ENCODE measurements at regions not wholly inside any gene's neighbourhood (a gene's known extent, or its start where the extent isn't known, plus 50 kb on each side); places are given as distances from the start of the nearest gene placed in this dataset.

DNA sequence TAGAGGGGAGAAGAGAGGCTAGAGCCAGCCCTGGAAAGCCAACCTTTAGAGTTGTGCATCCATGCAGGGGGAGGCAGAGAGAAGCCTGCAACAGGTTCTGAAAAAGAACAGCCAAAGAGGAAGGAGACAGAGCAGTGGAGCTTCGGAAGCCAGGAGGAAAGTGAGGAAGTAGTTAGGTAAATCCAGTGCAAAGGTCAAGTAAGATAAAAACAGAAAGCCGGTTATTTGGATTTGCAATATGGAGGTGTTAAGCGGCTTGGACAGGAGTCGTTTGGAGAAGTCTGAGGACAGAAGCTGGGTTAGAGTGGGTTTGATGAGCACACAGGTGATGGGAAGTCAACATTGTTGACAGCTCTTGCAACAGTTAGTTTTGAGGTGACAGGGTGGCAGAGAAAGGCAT lies 53.5 kb upstream of the FLT1 start:
- Histone ChIP-seq H3K4me1 (ENCODE audit: control insufficient read depth in 1 of 2, insufficient read depth in 1 of 2, low read depth in 1 of 2, low read length in 1 of 2) (no peaks in the 10 kb centered on the region), H3K36me3 (no peaks in the 10 kb centered on the region), H3K9me3 (no peaks in the 10 kb centered on the region), H3K4me3 (ENCODE audit: low read depth in 1 of 2, low read length in 1 of 2) (no peak overlapping the region), H3K27me3 (peaks cover 17% of the 10 kb centered on the region), H3K27ac (no peak overlapping the region)
- TF ChIP-seq, protein P1, sequence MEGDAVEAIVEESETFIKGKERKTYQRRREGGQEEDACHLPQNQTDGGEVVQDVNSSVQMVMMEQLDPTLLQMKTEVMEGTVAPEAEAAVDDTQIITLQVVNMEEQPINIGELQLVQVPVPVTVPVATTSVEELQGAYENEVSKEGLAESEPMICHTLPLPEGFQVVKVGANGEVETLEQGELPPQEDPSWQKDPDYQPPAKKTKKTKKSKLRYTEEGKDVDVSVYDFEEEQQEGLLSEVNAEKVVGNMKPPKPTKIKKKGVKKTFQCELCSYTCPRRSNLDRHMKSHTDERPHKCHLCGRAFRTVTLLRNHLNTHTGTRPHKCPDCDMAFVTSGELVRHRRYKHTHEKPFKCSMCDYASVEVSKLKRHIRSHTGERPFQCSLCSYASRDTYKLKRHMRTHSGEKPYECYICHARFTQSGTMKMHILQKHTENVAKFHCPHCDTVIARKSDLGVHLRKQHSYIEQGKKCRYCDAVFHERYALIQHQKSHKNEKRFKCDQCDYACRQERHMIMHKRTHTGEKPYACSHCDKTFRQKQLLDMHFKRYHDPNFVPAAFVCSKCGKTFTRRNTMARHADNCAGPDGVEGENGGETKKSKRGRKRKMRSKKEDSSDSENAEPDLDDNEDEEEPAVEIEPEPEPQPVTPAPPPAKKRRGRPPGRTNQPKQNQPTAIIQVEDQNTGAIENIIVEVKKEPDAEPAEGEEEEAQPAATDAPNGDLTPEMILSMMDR (IDR thresholded peaks at IDR 0.05), result no peak

DNA sequence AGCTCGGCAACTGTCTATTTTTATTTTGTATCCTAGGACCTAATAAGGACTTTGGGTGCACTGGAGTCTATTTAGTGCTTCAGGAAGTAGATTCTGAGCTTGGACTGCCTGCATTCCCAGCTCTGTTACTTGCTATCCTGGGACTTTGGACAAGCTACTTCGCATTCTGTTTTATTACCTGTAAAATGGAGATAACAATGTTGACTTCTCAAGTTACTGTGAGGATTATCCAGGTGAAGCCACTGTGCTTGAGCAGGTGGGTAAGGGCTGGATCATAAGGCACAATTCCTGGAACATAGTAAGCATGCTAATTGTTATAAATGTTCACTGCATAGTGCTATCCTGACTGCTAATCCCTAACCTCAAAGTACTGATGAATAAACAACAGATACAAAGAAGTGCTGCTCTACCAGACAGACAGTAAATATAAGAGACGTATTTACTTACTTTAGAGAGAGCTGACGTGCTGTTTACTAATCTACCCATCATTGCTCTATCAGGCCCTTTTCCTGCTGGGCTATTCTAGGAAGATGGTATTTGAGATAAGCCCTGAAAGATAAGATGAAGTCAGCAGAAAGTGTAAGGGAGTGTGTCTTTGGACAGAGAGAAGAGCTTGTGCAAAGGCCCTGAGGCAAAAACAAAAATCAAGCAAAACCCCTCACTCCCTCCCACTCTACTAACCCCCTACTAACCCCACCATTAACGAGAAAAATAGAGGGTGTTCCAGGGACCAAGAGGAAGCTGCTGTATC lies 50.8 kb upstream of the FLT1 start:
- TF ChIP-seq, protein P1 (IDR thresholded peaks at IDR 0.05), result no peak
- Histone ChIP-seq H3K27ac (no peak overlapping the region), H3K4me3 (ENCODE audit: low read depth in 1 of 2, low read length in 1 of 2) (no peak overlapping the region), H3K9me3 (no peaks in the 10 kb centered on the region), H3K27me3 (peaks cover 20% of the 10 kb centered on the region), H3K36me3 (no peaks in the 10 kb centered on the region), H3K4me1 (ENCODE audit: control insufficient read depth in 1 of 2, insufficient read depth in 1 of 2, low read depth in 1 of 2, low read length in 1 of 2) (no peaks in the 10 kb centered on the region)
